ENCODE measurements at regions not wholly inside any gene's neighbourhood (a gene's known extent, or its start where the extent isn't known, plus 50 kb on each side); places are given as distances from the start of the nearest gene placed in this dataset.
"Not testable (repeated sequence)": the region's sequence is repeated elsewhere in the genome, so short reads cannot be mapped to it uniquely, and the experiment has no call there.

- no peak for DNase-seq (ENCODE audit: extremely low read depth in 1 of 11, low read depth in 9 of 11, low spot score in 4 of 11)
Measured at GRCh38 chr14:101087614-101088394, 184.3 kb upstream of the RTL1 start.

GRCh38 chr14:101088395-101088667 is 184.8 kb upstream of the RTL1 start:
- DNase-seq (ENCODE audit: extremely low read depth in 1 of 11, low read depth in 9 of 11, low spot score in 4 of 11): no peak

- no peak for DNase-seq (ENCODE audit: extremely low read depth in 1 of 11, low read depth in 9 of 11, low spot score in 4 of 11)
Measured at GRCh38 chr14:101088714-101089113, 185.2 kb upstream of the RTL1 start.

- not testable (repeated sequence) for DNase-seq (ENCODE audit: extremely low read depth in 1 of 11, low read depth in 9 of 11, low spot score in 4 of 11)
Measured at GRCh38 chr14:101090478-101090877, 187.0 kb upstream of the RTL1 start.

GRCh38 chr14:101090976-101091375 is 187.5 kb upstream of the RTL1 start:
- DNase-seq (ENCODE audit: extremely low read depth in 1 of 11, low read depth in 9 of 11, low spot score in 4 of 11): no peak

- DNase-seq (ENCODE audit: extremely low read depth in 1 of 11, low read depth in 9 of 11, low spot score in 4 of 11): not testable (repeated sequence)
Measured at GRCh38 chr14:101094916-101095315, 191.4 kb upstream of the RTL1 start.

GRCh38 chr14:101096551-101096950 is 193.0 kb upstream of the RTL1 start:
- DNase-seq (ENCODE audit: extremely low read depth in 1 of 11, low read depth in 9 of 11, low spot score in 4 of 11): no peak

GRCh38 chr14:101097109-101097793 is 193.7 kb upstream of the RTL1 start:
- no peak for DNase-seq (ENCODE audit: extremely low read depth in 1 of 11, low read depth in 9 of 11, low spot score in 4 of 11)

GRCh38 chr14:101098177-101098576 is 194.7 kb upstream of the RTL1 start:
- no peak for DNase-seq (ENCODE audit: extremely low read depth in 1 of 11, low read depth in 9 of 11, low spot score in 4 of 11)

- no peak for DNase-seq (ENCODE audit: extremely low read depth in 1 of 11, low read depth in 9 of 11, low spot score in 4 of 11)
Measured at GRCh38 chr14:101098641-101099040, 195.1 kb upstream of the RTL1 start.

- DNase-seq (ENCODE audit: extremely low read depth in 1 of 11, low read depth in 9 of 11, low spot score in 4 of 11): no peak
Measured at GRCh38 chr14:101101456-101102056, 198.0 kb upstream of the RTL1 start.

GRCh38 chr14:101102875-101103274 is 199.4 kb upstream of the RTL1 start:
- DNase-seq (ENCODE audit: extremely low read depth in 1 of 11, low read depth in 9 of 11, low spot score in 4 of 11): no peak

- no peak for DNase-seq (ENCODE audit: extremely low read depth in 1 of 11, low read depth in 9 of 11, low spot score in 4 of 11)
Measured at GRCh38 chr14:101103321-101103901, 199.9 kb upstream of the RTL1 start.

GRCh38 chr14:101104485-101104884 is 201.0 kb upstream of the RTL1 start:
- DNase-seq (ENCODE audit: extremely low read depth in 1 of 11, low read depth in 9 of 11, low spot score in 4 of 11): no peak

- no peak for DNase-seq (ENCODE audit: extremely low read depth in 1 of 11, low read depth in 9 of 11, low spot score in 4 of 11)
Measured at GRCh38 chr14:101105045-101105444, 201.5 kb upstream of the RTL1 start.

GRCh38 chr14:101108579-101109346 is 205.2 kb upstream of the RTL1 start:
- no peak for DNase-seq (ENCODE audit: extremely low read depth in 1 of 11, low read depth in 9 of 11, low spot score in 4 of 11)

GRCh38 chr14:101109347-101109638 is 205.8 kb upstream of the RTL1 start:
- no peak for DNase-seq (ENCODE audit: extremely low read depth in 1 of 11, low read depth in 9 of 11, low spot score in 4 of 11)

GRCh38 chr14:101109981-101110728 is 206.6 kb upstream of the RTL1 start:
- no peak for DNase-seq (ENCODE audit: extremely low read depth in 1 of 11, low read depth in 9 of 11, low spot score in 4 of 11)

All from renal cortex interstitium (tissue), 11 donors.